Type B pancreatic cell (in vitro differentiated cells): ENCODE measurements at regions not wholly inside any gene's neighbourhood (a gene's known extent, or its start where the extent isn't known, plus 50 kb on each side); places are given as distances from the start of the nearest gene placed in this dataset.

Experiments used
- DNase-seq: peaks from one replicate; pipeline ENCODE4 v3.0.0; 2021; ENCODE audit warnings: mixed read lengths; ENCODE audit not compliant: unreplicated experiment; ENCODE audit errors: extremely low spot score
- H3K27ac Mint-ChIP-seq: 2 replicates; pipeline ENCODE4 v1.8.0; 2021; ENCODE audit warnings: mild to moderate bottlenecking, mixed read lengths
- H3K27me3 Mint-ChIP-seq: 2 replicates; pipeline ENCODE4 v1.8.0; 2021; ENCODE audit warnings: mixed read lengths
- H3K36me3 Mint-ChIP-seq: 2 replicates; pipeline ENCODE4 v1.8.0; 2021; ENCODE audit warnings: mixed read lengths
- H3K4me1 Mint-ChIP-seq: one replicate; pipeline ENCODE4 v1.8.0; 2021; ENCODE audit warnings: mixed read lengths; ENCODE audit not compliant: unreplicated experiment
- H3K4me3 Mint-ChIP-seq: 2 replicates; pipeline ENCODE4 v1.8.0; 2021; ENCODE audit warnings: mild to moderate bottlenecking, mixed read lengths
- H3K9me3 Mint-ChIP-seq: 2 replicates; pipeline ENCODE4 v1.8.0; 2021; ENCODE audit warnings: mixed read lengths
- CTCF ChIP-seq: fragments of 200-600 bp; sonication (generic); conservative IDR thresholded peaks from 2 replicates; pipeline ENCODE4 v1.5.0; 2021; ENCODE audit warnings: antibody characterized with exemption, mild to moderate bottlenecking

- Mint-ChIP-seq H3K27me3 (no peaks in the 10 kb centered on the region), H3K9me3 (no peaks in the 10 kb centered on the region), H3K27ac (no peak overlapping the region), H3K4me3 (no peak overlapping the region), H3K36me3 (no peaks in the 10 kb centered on the region), H3K4me1 (peaks cover 4% of the 10 kb centered on the region)
- no peak for TF ChIP-seq CTCF
- no peak for DNase-seq
Observed at GRCh38 chr7:13829914-13830900, 159.3 kb downstream of the ETV1 start.

- H3K27ac Mint-ChIP-seq: no peak overlapping the region
- TF ChIP-seq CTCF: no peak
- H3K9me3 Mint-ChIP-seq: no peaks in the 10 kb centered on the region
- H3K36me3 Mint-ChIP-seq: no peaks in the 10 kb centered on the region
- H3K4me1 Mint-ChIP-seq: peaks cover 4% of the 10 kb centered on the region
- no peak overlapping the region for H3K4me3 Mint-ChIP-seq
- DNase-seq: no peak
- no peaks in the 10 kb centered on the region for H3K27me3 Mint-ChIP-seq
Observed at GRCh38 chr7:13832346-13832745, 157.1 kb downstream of the ETV1 start.

GRCh38 chr7:13834328-13834761 lies 155.1 kb downstream of the ETV1 start:
- no peak for TF ChIP-seq CTCF
- no peak overlapping the region for H3K27ac Mint-ChIP-seq
- H3K4me3 Mint-ChIP-seq: no peak overlapping the region
- no peaks in the 10 kb centered on the region for H3K36me3 Mint-ChIP-seq
- DNase-seq: no peak
- peaks cover 4% of the 10 kb centered on the region for H3K4me1 Mint-ChIP-seq
- no peaks in the 10 kb centered on the region for H3K9me3 Mint-ChIP-seq
- H3K27me3 Mint-ChIP-seq: no peaks in the 10 kb centered on the region

- no peak for TF ChIP-seq CTCF
- no peaks in the 10 kb centered on the region for H3K9me3 Mint-ChIP-seq
- H3K4me3 Mint-ChIP-seq: no peak overlapping the region
- H3K36me3 Mint-ChIP-seq: no peaks in the 10 kb centered on the region
- no peak for DNase-seq
- no peak overlapping the region for H3K27ac Mint-ChIP-seq
- H3K27me3 Mint-ChIP-seq: no peaks in the 10 kb centered on the region
- peaks cover under 1% of the 10 kb centered on the region for H3K4me1 Mint-ChIP-seq
Observed at GRCh38 chr7:13835442-13835841, 154.0 kb downstream of the ETV1 start.

- H3K36me3 Mint-ChIP-seq: no peaks in the 10 kb centered on the region
- DNase-seq: no peak
- H3K9me3 Mint-ChIP-seq: no peaks in the 10 kb centered on the region
- H3K27me3 Mint-ChIP-seq: no peaks in the 10 kb centered on the region
- H3K4me3 Mint-ChIP-seq: no peak overlapping the region
- H3K27ac Mint-ChIP-seq: no peak overlapping the region
- no peak for TF ChIP-seq CTCF
- no peaks in the 10 kb centered on the region for H3K4me1 Mint-ChIP-seq
Observed at GRCh38 chr7:13839063-13839462, 150.4 kb downstream of the ETV1 start.
